ENCODE measurements at regions not wholly inside any gene's neighbourhood (a gene's known extent, or its start where the extent isn't known, plus 50 kb on each side); places are given as distances from the start of the nearest gene placed in this dataset.

- no peak for TF ChIP-seq CTCF (IDR thresholded peaks at IDR 0.05)
- TF ChIP-seq POLR2A (IDR thresholded peaks at IDR 0.05): no peak
Measured at GRCh38 chr7:46485481-46486065, 564.5 kb upstream of the IGFBP3 start.
